GM21529 (cell line): ENCODE measurements at regions not wholly inside any gene's neighbourhood (a gene's known extent, or its start where the extent isn't known, plus 50 kb on each side); places are given as distances from the start of the nearest gene placed in this dataset.
"Not testable (repeated sequence)": the region's sequence is repeated elsewhere in the genome, so short reads cannot be mapped to it uniquely, and the experiment has no call there.

ENCODE experiments used
- ATAC-seq: cut with Tn5 transposase; IDR thresholded peaks from one replicate; pipeline ENCODE4 v1.9.1; 2021; ENCODE audit not compliant: unreplicated experiment

DNA sequence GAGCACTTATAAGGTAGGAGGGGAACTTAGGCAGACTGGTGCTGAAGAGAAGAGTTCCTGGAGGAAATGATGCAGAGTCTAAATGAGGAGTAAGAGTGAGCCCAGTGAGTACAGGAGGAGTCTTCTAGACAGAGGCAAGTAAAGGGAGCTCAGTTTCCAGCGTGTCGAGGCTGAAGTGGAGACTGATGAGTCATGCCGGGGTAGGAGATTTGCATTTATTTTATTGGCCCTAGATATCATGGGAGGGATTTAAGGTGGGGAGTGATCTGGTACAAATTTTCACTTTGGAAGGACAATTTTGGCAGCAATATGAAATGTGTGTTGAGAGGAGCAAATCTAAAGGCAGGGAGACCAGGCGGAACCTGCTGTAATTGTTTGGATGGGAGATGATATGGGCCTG, 157.5 kb downstream of the TTC8 start:
- no peak for ATAC-seq

DNA sequence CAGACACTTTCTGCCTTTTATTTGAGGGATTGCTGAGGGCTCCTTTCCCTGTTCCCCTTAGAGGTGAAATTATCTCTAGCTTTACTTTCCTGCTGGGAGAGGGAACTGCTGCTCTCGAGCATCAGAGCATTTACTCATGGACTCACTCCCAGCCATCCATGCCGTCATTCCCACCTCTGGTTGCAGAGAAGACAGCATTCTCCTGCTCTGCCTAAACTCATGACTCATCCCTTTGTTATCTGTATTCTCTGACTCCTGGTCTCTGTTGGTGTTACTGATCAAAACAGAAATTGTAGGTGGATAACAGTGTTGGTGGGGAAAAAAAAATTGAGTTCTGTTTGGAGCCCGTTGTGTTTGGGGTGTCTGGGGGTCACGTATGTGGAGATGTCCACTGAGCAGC, 159.3 kb downstream of the TTC8 start:
- no peak for ATAC-seq

DNA sequence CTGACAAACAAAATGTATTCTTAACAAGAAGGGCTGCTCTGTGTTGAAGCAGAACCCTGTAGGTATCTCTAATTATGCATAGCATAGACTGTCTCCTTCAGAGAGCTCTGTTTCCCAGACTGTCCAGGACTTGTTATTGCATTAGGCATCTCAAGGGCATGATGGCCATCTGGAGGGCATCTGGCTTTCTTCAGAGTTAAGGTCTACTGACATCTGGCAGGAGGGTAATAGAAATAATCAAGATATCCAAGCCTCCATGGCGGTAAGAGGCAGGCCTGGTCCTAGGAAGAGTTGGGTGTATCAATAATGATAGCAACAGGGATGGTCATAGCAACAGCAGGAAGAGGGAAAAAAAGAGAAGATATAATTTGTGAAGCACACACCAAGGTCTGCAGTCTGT, 161.2 kb downstream of the TTC8 start:
- no peak for ATAC-seq

DNA sequence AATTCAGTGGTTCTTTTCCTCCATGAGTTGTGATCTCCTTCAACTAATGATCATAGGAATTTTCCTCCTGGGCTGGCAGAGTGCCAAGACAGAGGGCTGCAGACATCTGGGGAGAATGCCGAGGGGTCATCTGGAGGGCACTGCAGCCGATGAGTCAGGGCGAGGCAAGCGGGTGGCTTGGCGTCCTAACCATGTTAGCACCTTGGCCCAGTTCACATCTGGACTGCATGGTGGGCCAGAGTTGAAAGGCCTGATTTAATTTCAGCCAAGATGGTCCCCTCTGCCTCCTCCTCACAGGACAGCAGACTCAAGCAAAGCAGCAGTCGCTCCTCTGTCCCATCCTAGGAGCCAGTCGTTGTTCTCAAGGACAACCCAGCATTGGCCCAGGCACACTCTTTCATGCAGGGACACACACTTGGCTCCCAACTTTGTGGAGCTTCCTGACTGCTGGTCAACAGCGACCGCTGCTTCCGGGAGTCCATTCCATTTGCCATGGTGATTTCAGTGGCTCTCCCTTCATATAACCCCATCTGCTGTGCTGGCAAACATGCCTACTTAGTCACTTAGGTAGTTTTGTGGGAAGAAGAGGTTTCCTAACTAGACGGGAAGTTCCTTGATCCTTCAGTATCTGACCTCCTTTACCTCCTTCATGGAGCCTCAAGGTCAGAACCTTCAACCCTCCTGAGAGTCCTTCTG, 161.8 kb downstream of the TTC8 start:
- ATAC-seq = no peak

DNA sequence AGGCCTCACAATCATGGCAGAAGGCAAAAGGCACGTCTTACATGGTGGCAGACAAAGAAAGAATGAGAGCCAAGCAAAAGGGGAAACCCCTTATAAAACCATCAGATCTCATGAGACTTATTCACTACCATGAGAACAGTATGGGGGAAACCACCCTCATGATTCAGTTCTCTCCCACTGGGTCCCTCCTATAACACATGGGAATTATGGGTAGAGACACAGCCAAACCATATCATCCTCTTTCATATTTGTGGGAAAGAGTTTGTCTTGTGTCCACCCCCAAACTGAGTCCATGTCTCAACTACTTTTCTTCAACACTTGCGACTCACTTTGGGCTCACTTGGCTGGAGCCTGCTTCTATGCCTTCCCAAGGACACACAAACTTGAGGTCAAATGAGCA, 162.5 kb downstream of the TTC8 start:
- not testable (repeated sequence) for ATAC-seq

DNA sequence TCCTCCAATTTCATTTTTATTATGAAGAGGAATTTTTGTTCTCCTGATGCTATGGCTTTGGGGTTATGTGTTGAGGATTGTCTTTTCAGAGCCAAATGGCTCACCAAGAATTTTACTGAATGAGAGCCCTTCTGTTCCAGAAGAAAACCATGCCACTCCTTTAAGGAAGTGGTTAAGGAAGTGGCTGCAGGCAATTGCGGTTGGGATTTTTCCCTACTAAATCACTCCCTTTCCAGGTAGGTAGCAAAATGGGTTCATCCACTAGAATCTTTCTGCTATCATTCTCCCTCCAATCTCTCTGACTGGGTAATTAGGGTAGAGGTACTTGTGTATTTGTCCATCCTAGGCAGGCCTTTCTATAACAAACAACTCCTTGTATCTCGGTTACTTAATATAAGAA, 163.1 kb downstream of the TTC8 start:
- no peak for ATAC-seq

DNA sequence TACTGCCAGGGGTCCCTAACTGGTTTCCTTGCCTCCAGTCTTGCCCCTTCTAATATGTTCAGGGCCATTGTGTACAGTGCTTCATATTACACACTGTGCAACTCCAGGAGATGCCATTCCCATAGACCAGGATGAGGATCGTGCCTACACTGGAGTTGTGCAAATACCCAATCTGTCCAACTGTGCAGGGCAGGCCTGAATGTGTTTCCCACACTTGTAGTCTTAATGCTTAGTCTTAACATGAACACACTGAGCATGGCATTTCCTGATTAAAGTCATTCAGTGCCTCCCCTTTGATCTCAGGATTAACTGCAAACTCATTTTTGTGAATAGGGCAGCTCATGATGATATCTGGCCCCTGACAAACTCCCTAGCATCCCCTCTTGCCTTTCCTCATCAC, 165.5 kb downstream of the TTC8 start:
- ATAC-seq = no peak

DNA sequence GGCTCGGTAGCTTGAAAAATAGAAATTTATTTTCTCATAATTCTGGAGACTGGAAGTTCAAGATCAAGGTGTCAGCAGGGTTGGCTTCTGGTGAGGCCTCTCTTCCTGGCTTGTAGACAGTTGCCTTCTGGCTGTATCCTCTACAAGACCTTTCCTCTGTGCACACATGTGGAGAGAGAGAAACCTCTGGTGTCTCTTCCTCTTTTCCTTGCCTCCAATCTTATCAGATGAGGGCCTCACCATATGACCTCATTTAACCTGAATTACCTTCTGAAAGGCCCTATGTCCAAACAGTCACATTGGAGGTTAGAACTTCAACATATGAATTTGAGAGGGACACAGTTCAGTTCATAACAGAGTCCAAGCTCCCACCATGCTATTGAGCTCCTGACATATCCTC, 166.4 kb downstream of the TTC8 start:
- ATAC-seq = no peak

DNA sequence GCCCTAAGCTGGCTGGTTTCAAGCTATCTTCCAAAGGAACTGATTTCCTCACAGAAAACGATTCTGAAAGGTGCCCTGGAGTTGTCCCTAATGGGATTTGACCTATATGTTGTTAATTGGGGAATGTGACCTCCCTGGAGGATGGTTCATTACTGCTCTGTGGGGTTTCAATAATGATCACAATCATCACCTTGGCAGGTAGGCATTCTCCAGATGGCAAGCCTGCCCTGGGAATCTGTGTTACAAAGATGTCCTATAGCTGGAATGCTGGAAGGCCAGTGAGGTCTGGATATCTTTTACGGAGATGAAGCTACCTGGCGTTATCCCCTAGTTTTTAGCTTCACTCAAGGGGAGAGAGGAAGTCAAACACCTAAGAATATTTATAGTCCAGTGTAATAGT, 167.6 kb downstream of the TTC8 start:
- no peak for ATAC-seq

DNA sequence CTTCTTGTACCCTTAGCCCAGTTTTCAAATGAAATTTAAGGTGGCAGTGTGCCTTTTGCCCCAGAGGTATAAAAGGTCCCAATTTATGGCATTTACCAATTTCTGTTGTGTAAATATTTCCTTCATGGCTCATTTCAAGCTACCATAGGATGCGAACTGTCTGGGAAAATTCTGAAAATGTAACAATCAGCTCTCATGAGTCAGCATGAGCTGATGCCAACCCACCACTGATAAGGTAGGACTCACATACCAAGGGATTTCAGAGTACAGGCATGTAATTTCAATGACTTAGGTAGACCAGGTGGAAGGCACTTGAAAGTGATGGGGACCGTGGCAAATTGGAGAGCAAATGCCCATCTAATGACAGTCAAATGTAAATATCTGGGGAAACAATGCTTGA, 169.5 kb downstream of the TTC8 start:
- ATAC-seq = no peak

DNA sequence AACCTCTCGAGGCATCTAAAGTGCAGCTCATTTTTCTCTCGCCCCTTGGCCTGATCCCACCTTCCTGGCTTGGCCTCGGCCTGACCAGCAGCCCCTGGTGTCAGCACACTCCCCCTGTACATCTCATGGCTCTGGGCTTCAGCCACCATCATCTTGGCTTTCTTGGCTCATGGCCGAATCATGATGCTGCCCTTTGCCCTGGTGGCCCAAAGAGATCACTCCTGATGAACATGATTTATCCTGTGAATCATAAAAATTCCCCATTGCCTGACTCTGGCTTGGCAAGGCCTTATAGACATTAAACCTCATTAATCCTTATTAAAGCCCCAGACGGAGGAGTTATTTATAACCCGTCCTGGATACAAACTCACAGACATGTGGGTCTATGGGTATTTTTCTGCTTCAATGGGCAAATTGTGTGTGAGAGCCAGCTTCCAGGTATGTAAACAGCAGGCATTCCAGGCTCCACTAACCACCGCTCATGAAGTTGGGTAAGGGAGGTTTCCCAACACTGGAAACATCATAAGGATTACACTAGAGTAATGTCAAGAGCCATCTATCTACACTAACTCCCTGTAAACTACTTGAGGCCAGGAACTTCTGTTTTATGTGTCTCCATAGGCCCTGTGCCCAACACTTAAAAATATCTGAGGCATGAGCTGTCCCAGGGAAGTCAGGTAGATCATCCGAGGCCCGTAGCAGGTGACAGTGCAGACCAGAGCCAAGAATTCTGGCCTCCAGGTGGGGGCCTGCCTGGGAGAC, 171.2 kb downstream of the TTC8 start:
- ATAC-seq = no peak

DNA sequence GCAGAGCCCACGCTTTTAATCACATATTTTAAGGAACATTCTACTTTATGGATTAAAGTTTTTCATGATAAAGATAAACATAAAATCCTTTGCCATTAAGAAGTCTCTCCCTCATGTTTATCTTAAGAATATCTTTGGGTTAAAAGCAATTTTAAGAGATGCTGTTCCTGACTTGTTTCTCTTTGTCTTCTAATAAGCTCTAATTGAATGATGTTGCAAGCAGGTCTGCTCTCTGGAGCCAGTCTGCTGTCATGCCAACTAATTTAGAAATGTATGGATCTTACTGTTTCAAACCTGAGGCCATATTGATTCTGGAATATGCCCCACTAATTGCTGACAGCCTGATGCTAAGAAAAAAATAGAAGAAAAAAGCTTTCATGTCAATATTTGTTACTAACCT, 173.6 kb downstream of the TTC8 start:
- ATAC-seq = no peak

DNA sequence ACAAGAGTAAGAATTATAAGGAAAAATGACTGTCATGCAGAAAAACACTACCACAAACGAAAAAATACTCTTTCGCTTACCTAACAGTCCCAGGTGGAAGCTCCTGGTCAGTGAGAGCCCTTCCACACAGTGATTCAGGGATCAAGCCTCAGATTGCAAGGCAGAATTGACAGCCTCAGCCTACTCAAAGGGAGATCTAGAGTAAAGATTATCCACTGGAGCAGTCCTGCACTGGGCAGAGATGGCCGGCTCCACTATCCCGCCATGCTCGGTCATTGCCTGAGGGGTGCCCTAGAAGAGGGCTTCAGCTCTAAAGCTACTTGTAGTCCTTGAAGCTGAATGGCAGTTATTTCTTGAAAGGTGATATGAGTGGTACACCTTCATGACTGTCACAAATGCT, 174.7 kb downstream of the TTC8 start:
- ATAC-seq = no peak

DNA sequence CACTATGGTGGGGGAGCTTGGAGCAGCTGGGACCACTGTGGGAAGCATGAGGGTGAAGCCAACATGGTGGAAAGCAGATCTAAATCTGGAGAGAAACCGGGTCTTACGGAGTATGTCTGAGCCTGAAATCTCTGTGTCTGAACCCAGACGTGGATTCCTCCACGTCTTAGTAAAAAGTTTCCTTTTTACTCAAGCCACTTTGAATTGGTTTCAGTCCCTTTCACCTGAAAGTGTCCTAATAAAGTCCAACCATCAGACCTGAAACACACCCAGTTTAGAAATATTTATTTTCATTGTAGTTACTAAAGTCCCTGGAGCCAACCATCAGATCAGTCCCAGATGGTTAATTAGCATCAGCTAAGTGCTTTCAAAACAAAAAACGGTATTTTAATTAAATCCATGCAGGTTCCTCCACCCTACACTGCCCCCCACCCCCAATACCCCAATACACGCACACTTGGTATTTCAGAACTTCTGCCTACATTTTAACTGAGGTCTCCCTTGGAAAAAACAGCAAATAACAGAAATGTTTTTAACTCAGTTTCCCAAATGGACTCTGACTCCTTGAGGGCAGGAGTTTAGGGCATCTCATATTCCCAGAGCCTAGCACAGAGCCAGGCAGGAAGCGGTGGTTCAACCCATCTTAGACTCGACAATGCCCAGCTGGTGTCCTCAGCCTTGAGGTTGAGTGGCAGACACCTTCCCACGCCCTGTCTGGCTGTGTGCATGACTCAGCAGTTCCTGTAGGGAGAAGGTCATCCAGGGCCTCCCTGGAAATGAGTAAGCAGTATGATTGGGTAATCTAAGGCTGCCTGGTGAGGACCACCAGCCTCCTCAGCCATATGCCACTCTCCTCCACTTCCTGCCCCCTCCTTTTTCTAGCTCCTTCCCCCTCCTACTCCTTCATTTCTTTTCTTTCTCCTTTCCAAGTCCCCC, 175.8 kb downstream of the TTC8 start:
- ATAC-seq = no peak

DNA sequence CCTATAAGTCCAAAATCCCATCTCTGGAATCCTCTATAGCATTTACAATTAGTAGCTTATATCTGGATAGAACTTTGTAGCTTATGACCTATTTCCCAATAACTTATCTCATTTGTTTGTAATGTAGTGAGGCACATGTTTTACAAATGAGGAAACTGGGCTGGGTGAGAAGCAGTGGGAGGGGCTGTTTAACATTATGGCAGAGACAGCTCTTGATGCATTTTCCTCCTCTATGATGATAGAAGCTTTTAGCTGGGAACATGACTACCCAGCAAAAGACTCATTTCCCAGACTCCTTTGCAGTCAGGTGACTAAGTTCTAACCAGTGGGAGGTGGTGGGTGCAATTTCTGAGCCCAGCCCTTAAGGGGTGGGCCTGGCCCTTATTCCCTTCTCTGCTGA, 179.7 kb downstream of the TTC8 start:
- no peak for ATAC-seq

DNA sequence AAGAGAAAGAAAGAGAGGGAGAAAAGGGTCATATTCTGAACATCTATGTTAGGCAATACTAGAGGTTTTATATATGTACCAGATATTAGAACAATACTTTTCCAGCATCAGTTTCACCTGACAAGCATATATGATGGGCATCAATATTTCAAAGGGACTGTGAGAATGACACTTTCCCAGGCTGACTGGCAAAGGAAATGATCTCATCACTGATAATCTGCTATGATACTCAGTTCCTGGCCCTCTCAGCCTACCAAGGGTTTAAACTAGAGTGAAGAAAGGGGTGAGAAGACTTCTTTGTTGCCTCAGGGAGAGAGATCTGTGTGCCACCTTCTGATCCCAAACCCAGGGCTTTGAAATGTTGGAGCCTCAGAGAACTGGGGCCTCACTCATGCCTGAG, 183.5 kb downstream of the TTC8 start:
- ATAC-seq = no peak

DNA sequence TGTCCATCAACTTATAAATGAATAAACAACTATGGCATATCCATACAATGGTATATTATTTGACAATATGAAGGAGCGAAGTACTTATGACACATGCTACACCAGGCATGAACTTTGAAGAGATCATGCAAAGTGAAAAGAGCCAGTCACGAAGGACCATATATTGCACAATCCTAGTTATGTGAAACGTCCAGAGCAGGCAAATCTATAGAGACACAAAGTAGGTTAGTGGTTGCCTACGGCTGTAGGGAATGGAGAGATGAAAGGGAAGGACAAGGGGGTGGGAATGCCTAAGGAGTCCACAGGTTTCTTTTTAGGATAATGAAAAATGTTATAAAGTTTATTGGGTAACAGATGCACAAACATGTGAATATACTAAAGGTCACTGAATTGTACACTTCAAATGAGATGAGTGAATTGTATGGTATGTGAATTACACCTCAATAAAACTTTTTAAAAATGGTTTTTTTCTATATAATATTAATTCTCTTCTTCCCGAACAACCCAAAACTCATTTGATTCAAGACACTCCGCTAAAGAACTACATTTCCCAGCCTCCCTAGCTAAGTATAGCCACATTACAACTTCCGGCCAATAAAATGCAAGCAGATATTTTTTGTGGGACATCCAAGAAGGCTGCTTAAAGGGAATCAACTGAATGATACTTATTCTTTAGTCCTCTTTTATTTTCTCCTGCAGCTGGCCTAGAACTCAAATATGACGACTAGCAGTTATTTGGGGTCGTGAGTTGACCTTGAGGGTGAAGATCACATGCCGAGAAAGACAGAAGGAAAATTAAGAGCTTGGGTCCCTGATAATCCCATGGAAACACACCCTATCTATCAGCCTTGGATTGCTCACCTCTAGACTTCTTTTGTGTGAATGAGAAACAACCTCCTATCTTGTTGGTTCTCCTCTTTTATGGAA, 187.2 kb downstream of the TTC8 start:
- ATAC-seq = no peak

DNA sequence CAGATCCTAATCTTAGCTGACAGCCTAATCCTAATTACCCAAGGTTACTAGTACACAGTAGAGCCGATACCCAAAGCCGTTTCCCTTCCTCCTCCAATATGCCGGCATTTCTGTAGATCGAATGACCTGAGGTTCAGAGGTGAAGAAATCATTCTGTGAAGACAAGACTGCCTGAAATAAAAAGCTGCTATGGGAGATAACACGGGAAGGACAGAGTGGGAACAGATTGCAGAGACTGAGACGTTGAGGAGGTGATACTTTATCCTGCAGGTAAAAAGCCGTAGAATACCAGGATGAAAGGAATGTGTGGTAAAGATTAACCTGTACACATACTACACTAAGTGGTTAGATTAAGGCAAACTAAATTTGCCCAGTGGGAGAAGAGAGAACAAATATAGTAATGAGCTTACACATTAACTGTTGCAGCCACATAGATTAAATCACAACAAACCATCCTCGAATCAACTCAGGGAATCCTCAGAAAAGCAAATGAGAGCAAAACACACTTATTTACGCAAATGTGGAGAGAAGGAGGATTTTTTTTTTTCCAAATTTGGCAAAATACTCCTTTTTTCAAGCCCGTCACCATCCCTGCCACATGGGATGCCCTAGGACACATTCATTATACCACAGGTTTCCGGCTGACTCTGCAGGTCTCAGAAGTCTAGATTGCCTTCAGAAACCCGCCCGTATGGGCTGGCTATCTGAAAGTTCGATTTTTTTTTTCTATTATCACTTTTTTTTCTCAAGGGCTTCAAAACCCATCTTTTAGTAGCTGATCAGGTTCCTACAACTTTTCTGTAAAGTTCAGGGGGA, 188.0 kb downstream of the TTC8 start:
- ATAC-seq = no peak

DNA sequence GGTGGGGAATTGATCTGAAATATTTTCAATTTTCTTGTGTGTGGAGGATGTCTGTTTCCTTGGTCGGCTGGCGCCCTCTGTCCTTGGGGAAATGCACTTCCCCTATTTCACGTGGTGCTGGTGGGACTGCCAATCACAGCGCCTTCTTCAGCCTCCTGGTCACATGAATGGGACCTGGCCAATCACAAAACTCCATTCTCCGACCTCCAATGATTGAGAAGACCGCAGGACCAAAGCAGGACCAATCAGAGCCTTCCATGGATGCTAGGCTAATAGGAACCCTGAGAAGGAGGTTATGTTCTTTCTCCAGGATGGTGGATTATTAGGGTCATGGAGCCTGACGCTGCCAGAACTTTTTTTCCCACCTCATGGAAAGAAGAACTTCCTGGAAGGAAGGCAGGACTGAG, 188.7 kb downstream of the TTC8 start:
- no peak for ATAC-seq
